Fibroblast of gingiva (primary cell): ENCODE measurements at regions not wholly inside any gene's neighbourhood (a gene's known extent, or its start where the extent isn't known, plus 50 kb on each side); places are given as distances from the start of the nearest gene placed in this dataset.

Experiments used
- DNase-seq: peaks from one replicate; pipeline ENCODE4 v3.0.0-alpha.2; 2011; ENCODE audit warnings: low read depth

GRCh38 chr6:108734271-108734922 lies 113.8 kb upstream of the ARMC2 start:
- no peak for DNase-seq

- DNase-seq, result no peak
These were observed 112.8 kb upstream of the ARMC2 start for GRCh38 chr6:108735310-108736001.

GRCh38 chr6:108736002-108736361 lies 112.2 kb upstream of the ARMC2 start:
- no peak for DNase-seq

- DNase-seq, result peak; percentile 44
These were observed 111.4 kb upstream of the ARMC2 start for GRCh38 chr6:108736832-108737231.

- peak; percentile 89 for DNase-seq
These were observed 110.4 kb upstream of the ARMC2 start for GRCh38 chr6:108737594-108738546.

GRCh38 chr6:108738684-108739416 lies 109.4 kb upstream of the ARMC2 start:
- no peak for DNase-seq

- DNase-seq, result no peak
These were observed 108.5 kb upstream of the ARMC2 start for GRCh38 chr6:108739496-108740330.

GRCh38 chr6:108741331-108741989 lies 106.8 kb upstream of the ARMC2 start:
- DNase-seq, result no peak

GRCh38 chr6:108742041-108742440 lies 106.2 kb upstream of the ARMC2 start:
- DNase-seq, result no peak

GRCh38 chr6:108744244-108744972 lies 103.8 kb upstream of the ARMC2 start:
- no peak for DNase-seq

GRCh38 chr6:108744996-108745395 lies 103.2 kb upstream of the ARMC2 start:
- no peak for DNase-seq

- DNase-seq, result no peak
These were observed 102.4 kb upstream of the ARMC2 start for GRCh38 chr6:108745664-108746336.

GRCh38 chr6:108746366-108746765 lies 101.9 kb upstream of the ARMC2 start:
- DNase-seq, result no peak

- no peak for DNase-seq
These were observed 101.2 kb upstream of the ARMC2 start for GRCh38 chr6:108746836-108747575.

GRCh38 chr6:108748055-108748454 lies 100.2 kb upstream of the ARMC2 start:
- no peak for DNase-seq

GRCh38 chr6:108748959-108749358 lies 99.3 kb upstream of the ARMC2 start:
- DNase-seq, result peak; percentile 13

- peak; percentile 74 for DNase-seq
These were observed 97.4 kb upstream of the ARMC2 start for GRCh38 chr6:108750801-108751200.

GRCh38 chr6:108751282-108751681 lies 96.9 kb upstream of the ARMC2 start:
- DNase-seq, result no peak
